Erythroblast (primary cell): ENCODE measurements at regions not wholly inside any gene's neighbourhood (a gene's known extent, or its start where the extent isn't known, plus 50 kb on each side); places are given as distances from the start of the nearest gene placed in this dataset.

Source experiments
- GATA1 ChIP-seq: IDR thresholded peaks from 2 replicates; pipeline ENCODE4 v1.6.1; 2011; ENCODE audit warnings: low read depth, mild to moderate bottlenecking, control low read depth, low read length, moderate library complexity
- POLR2A ChIP-seq: IDR thresholded peaks from 2 replicates; pipeline ENCODE4 v1.6.1; 2011; ENCODE audit warnings: mild to moderate bottlenecking, low read length

DNA sequence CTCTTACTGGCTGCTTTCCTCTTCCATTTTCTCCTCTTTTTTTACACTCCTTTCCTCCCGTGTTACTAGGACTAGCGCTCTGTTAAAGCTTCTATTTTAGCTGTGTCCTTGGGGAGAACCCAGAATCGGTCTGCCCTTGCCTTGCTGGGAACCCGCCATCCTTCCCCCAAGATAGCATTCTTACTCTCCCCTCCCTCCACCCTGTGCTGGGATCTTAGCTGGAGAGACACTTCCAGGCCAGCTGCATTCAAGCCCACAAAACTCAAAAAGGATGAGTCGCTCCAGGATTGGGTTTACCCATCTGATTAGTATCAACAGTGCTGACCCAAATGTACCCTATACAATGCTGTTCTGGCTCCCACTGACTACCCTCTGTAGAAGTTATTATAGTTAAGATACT is 200.5 kb upstream of the ASIC2 start:
- TF ChIP-seq POLR2A (no peak), GATA1 (no peak)
